Liver (tissue), 8 donors: ENCODE measurements at regions not wholly inside any gene's neighbourhood (a gene's known extent, or its start where the extent isn't known, plus 50 kb on each side); places are given as distances from the start of the nearest gene placed in this dataset.

ENCODE experiments used
- DNase-seq: peaks from one replicate; pipeline ENCODE4 v3.0.0-alpha.2; 2017; ENCODE audit warnings: low spot score
- H3K27ac ChIP-seq, 2 donors: one replicate each; pipeline ENCODE4 v1.7.0; 2013; ENCODE audit warnings: inconsistent platforms in 2 of 2, low read length in 2 of 2, control low read depth in 1 of 2, low read depth in 1 of 2, mild to moderate bottlenecking in 1 of 2
- H3K27me3 ChIP-seq, 4 donors: one replicate each; pipeline versions ENCODE4 v1.6.1 to v1.7.0; 2013; ENCODE audit warnings: low read length in 3 of 4, inconsistent platforms in 1 of 4, mild to moderate bottlenecking in 1 of 4, moderate library complexity in 1 of 4; ENCODE audit not compliant: control insufficient read depth in 4 of 4, insufficient read depth in 4 of 4
- H3K36me3 ChIP-seq, 4 donors: one replicate each; pipeline versions ENCODE4 v1.6.1 to v1.7.0; 2013; ENCODE audit warnings: low read length in 3 of 4, mild to moderate bottlenecking in 3 of 4, low read depth in 1 of 4, moderate library complexity in 1 of 4; ENCODE audit not compliant: control insufficient read depth in 4 of 4, insufficient read depth in 3 of 4
- H3K4me1 ChIP-seq, 4 donors: one replicate each; pipeline versions ENCODE4 v1.6.1 to v1.7.0; 2013; ENCODE audit warnings: low read length in 3 of 4, mild to moderate bottlenecking in 3 of 4, moderate library complexity in 1 of 4; ENCODE audit not compliant: control insufficient read depth in 4 of 4, insufficient read depth in 4 of 4
- H3K4me3 ChIP-seq, 3 donors: one replicate each; pipeline versions ENCODE4 v1.6.1 to v1.7.0; 2013; ENCODE audit warnings: low read length in 3 of 3, control low read depth in 1 of 3, low read depth in 1 of 3, mild to moderate bottlenecking in 1 of 3
- H3K9ac ChIP-seq, 2 donors: one replicate each; pipeline ENCODE4 v1.7.0; 2013; ENCODE audit warnings: low read length in 2 of 2, mild to moderate bottlenecking in 2 of 2, moderate library complexity in 2 of 2, control low read depth in 1 of 2, low read depth in 1 of 2
- H3K9me3 ChIP-seq, 4 donors: one replicate each; pipeline versions ENCODE4 v1.6.1 to v1.7.0; 2013; ENCODE audit warnings: low read length in 3 of 4; ENCODE audit not compliant: control insufficient read depth in 4 of 4
- GABPA ChIP-seq, 2 donors: IDR thresholded peaks in 1 of 2; conservative IDR thresholded peaks in 1 of 2; 2 replicates each; pipeline ENCODE4 v1.6.1; 2016; ENCODE audit warnings: antibody characterized with exemption in 2 of 2, mild to moderate bottlenecking in 1 of 2, moderate library complexity in 1 of 2
- HNF4A ChIP-seq, 2 donors: conservative IDR thresholded peaks; 2 replicates each; pipeline ENCODE4 v1.6.1; 2016; ENCODE audit warnings: antibody characterized with exemption in 2 of 2, mild to moderate bottlenecking in 2 of 2
- HNF4G ChIP-seq: IDR thresholded peaks from 2 replicates; pipeline ENCODE4 v1.6.1; 2016; ENCODE audit warnings: antibody characterized with exemption
- JUND ChIP-seq, 2 donors: IDR thresholded peaks; 2 replicates each; pipeline ENCODE4 v1.6.1; 2016; ENCODE audit warnings: antibody characterized with exemption in 2 of 2
- NR2F2 ChIP-seq: IDR thresholded peaks from 2 replicates; pipeline ENCODE4 v1.6.1; 2016; ENCODE audit warnings: antibody characterized with exemption
- RAD21 ChIP-seq, 2 donors: IDR thresholded peaks; 2 replicates each; pipeline ENCODE4 v1.6.1; 2016; ENCODE audit warnings: antibody characterized with exemption in 2 of 2, mild to moderate bottlenecking in 2 of 2
- RXRA ChIP-seq, 2 donors: IDR thresholded peaks; 2 replicates each; pipeline ENCODE4 v1.6.1; 2017 to 2018; ENCODE audit warnings: antibody characterized with exemption in 2 of 2, mild to moderate bottlenecking in 1 of 2
- YY1 ChIP-seq: IDR thresholded peaks from 2 replicates; pipeline ENCODE4 v1.6.1; 2016; ENCODE audit warnings: antibody characterized with exemption, mild to moderate bottlenecking
- WGBS: extraction: QIAGEN DNeasy Blood & Tissue Kit; methylation state at CpG from one replicate; pipeline ENCODE4 v1.1.7; 2013; 5-methylcytosine and 5-hydroxymethylcytosine counted together
- TF ChIP-seq, protein P1 (sequence below): IDR thresholded peaks from 2 replicates; pipeline ENCODE4 v1.6.1; 2016; ENCODE audit warnings: antibody characterized with exemption, mild to moderate bottlenecking
- TF ChIP-seq, protein P2 (sequence below): IDR thresholded peaks from 2 replicates; pipeline ENCODE4 v1.6.1; 2016; ENCODE audit warnings: antibody characterized with exemption
- TF ChIP-seq, protein P3 (sequence below): IDR thresholded peaks from 2 replicates; pipeline ENCODE4 v1.6.1; 2016; ENCODE audit warnings: antibody characterized with exemption
- TF ChIP-seq, protein P4 (sequence below): IDR thresholded peaks from 2 replicates; pipeline ENCODE4 v1.6.1; 2016; ENCODE audit warnings: antibody characterized with exemption
- TF ChIP-seq, protein P5 (sequence below): fragments of 150-350 bp; IDR thresholded peaks from 2 replicates; pipeline ENCODE4 v1.5.1; 2017; ENCODE audit warnings: improper control_type of control experiment, low read depth, low read length; ENCODE audit not compliant: missing input control
- donor health status: healthy.
- donor health status: healthy.
- donor health status: healthy.
- donor health status: healthy.
- donor health status: healthy.

DNA sequence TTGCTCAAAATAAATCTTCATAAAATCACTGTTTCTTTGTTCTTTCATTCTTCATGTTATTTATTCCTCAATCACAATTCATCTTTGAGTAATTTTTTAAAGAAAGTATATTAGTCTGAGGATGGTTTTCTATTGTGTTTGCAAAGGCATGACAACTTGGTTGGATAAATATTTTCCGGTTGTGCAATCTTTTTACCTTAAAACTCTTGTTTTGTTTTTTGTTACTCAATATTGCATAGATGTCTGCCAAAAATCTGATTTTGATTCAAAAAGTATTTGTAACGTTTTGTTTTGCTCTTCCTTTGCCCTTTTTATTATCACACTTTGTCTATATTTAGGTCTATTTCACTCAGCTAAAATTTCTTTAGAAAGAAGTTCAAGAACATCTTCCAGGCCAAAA, 86.2 kb upstream of the SYT1 start:
- Histone ChIP-seq H3K9ac (no peak overlapping the region), H3K4me1 (peaks cover 0 to 4% (median 1%) of the 10 kb centered on the region in 4 donors), H3K4me3 (no peak overlapping the region), H3K27ac (no peak overlapping the region), H3K27me3 (no peaks in the 10 kb centered on the region), H3K36me3 (no peaks in the 10 kb centered on the region), H3K9me3 (no peaks in the 10 kb centered on the region)
- DNase-seq = no peak
- 26% methylated on average over 2 of the region's 2 CpGs for WGBS
- TF ChIP-seq GABPA (IDR thresholded peaks at IDR 0.05 in 1 of 2, conservative IDR thresholded peaks at IDR 0.05 in 1 of 2) (no peak), HNF4A (conservative IDR thresholded peaks at IDR 0.05) (peak in 1 of 2 donors; percentile 13), RAD21 (IDR thresholded peaks at IDR 0.05) (no peak), NR2F2 (no peak), JUND (IDR thresholded peaks at IDR 0.05) (peak in 1 of 2 donors; percentile 17), YY1 (no peak), RXRA (IDR thresholded peaks at IDR 0.05) (peak in 1 of 2 donors; percentile 18)
- TF ChIP-seq, protein P1, sequence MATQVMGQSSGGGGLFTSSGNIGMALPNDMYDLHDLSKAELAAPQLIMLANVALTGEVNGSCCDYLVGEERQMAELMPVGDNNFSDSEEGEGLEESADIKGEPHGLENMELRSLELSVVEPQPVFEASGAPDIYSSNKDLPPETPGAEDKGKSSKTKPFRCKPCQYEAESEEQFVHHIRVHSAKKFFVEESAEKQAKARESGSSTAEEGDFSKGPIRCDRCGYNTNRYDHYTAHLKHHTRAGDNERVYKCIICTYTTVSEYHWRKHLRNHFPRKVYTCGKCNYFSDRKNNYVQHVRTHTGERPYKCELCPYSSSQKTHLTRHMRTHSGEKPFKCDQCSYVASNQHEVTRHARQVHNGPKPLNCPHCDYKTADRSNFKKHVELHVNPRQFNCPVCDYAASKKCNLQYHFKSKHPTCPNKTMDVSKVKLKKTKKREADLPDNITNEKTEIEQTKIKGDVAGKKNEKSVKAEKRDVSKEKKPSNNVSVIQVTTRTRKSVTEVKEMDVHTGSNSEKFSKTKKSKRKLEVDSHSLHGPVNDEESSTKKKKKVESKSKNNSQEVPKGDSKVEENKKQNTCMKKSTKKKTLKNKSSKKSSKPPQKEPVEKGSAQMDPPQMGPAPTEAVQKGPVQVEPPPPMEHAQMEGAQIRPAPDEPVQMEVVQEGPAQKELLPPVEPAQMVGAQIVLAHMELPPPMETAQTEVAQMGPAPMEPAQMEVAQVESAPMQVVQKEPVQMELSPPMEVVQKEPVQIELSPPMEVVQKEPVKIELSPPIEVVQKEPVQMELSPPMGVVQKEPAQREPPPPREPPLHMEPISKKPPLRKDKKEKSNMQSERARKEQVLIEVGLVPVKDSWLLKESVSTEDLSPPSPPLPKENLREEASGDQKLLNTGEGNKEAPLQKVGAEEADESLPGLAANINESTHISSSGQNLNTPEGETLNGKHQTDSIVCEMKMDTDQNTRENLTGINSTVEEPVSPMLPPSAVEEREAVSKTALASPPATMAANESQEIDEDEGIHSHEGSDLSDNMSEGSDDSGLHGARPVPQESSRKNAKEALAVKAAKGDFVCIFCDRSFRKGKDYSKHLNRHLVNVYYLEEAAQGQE = no peak

DNA sequence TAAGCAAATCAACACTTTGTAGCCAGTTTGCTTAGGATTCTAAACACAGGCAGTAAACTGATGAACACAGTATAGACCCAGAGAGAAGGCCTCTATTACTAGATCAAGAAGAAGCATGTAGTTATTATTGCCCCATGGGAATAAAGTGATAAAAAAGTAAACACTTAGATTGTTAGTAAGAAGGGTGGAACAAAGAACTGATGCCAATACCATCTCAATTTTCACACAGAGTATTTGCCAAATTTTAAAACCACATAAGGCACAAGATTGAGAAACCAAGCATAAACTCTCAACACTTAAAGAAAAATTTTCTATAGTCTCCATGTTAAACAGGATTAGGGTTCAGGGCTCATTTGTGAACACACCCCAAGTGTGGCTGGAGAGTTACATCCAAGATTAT, 77.0 kb upstream of the SYT1 start:
- TF ChIP-seq YY1 (no peak), HNF4G (no peak), NR2F2 (no peak), GABPA (IDR thresholded peaks at IDR 0.05 in 1 of 2, conservative IDR thresholded peaks at IDR 0.05 in 1 of 2) (no peak)
- TF ChIP-seq, protein P2, sequence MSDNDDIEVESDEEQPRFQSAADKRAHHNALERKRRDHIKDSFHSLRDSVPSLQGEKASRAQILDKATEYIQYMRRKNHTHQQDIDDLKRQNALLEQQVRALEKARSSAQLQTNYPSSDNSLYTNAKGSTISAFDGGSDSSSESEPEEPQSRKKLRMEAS = no peak
- TF ChIP-seq, protein P3, sequence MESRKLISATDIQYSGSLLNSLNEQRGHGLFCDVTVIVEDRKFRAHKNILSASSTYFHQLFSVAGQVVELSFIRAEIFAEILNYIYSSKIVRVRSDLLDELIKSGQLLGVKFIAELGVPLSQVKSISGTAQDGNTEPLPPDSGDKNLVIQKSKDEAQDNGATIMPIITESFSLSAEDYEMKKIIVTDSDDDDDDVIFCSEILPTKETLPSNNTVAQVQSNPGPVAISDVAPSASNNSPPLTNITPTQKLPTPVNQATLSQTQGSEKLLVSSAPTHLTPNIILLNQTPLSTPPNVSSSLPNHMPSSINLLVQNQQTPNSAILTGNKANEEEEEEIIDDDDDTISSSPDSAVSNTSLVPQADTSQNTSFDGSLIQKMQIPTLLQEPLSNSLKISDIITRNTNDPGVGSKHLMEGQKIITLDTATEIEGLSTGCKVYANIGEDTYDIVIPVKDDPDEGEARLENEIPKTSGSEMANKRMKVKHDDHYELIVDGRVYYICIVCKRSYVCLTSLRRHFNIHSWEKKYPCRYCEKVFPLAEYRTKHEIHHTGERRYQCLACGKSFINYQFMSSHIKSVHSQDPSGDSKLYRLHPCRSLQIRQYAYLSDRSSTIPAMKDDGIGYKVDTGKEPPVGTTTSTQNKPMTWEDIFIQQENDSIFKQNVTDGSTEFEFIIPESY = no peak
- TF ChIP-seq, protein P1 = no peak
- TF ChIP-seq, protein P4, sequence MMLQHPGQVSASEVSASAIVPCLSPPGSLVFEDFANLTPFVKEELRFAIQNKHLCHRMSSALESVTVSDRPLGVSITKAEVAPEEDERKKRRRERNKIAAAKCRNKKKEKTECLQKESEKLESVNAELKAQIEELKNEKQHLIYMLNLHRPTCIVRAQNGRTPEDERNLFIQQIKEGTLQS = no peak
- TF ChIP-seq, protein P5, sequence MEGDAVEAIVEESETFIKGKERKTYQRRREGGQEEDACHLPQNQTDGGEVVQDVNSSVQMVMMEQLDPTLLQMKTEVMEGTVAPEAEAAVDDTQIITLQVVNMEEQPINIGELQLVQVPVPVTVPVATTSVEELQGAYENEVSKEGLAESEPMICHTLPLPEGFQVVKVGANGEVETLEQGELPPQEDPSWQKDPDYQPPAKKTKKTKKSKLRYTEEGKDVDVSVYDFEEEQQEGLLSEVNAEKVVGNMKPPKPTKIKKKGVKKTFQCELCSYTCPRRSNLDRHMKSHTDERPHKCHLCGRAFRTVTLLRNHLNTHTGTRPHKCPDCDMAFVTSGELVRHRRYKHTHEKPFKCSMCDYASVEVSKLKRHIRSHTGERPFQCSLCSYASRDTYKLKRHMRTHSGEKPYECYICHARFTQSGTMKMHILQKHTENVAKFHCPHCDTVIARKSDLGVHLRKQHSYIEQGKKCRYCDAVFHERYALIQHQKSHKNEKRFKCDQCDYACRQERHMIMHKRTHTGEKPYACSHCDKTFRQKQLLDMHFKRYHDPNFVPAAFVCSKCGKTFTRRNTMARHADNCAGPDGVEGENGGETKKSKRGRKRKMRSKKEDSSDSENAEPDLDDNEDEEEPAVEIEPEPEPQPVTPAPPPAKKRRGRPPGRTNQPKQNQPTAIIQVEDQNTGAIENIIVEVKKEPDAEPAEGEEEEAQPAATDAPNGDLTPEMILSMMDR = no peak
- H3K27ac ChIP-seq = no peak overlapping the region

More for the DNA sequence above, 77.0 kb upstream of the SYT1 start:
- Histone ChIP-seq H3K9me3 (no peaks in the 10 kb centered on the region), H3K27me3 (no peaks in the 10 kb centered on the region), H3K36me3 (no peaks in the 10 kb centered on the region), H3K4me1 (no peaks in the 10 kb centered on the region), H3K9ac (no peak overlapping the region), H3K4me3 (no peak overlapping the region)
- DNase-seq = no peak
